K562 (cell line): ENCODE measurements at regions not wholly inside any gene's neighbourhood (a gene's known extent, or its start where the extent isn't known, plus 50 kb on each side); places are given as distances from the start of the nearest gene placed in this dataset.

Source experiments
- ATAC-seq: fragments of 200-7000 bp; cut with Tn5 transposase; 3 replicates; pipeline ENCODE4 v1.9.1; 2020; ENCODE audit warnings: moderate library complexity
- BruUV-seq: library from RNA; stranded (reverse); fragments of 400-500 nt; replicated peaks from 2 replicates; lab custom pipeline; 2021; lab: Mats Ljungman, UMichigan
- CTCF ChIA-PET: fragments of 300-600 bp; formaldehyde crosslinking; extraction: SDS; loops from one replicate; lab custom pipeline; 2021; ENCODE audit warnings: low intra/inter-chr PET ratio; lab: Yijun Ruan, JAX
- POLR2A ChIA-PET: fragments of 300-600, 350-650 bp; sonication (Branson Sonifier 250); formaldehyde crosslinking; extraction: SDS; loops from one replicate; lab custom pipeline; 2021; ENCODE audit warnings: antibody characterized with exemption, inconsistent platforms; lab: Yijun Ruan, JAX
- DNase-seq, 4 experiments: peaks; one replicate each; pipeline versions ENCODE4 v3.0.0 to v3.0.0-alpha.2; 2011 to 2018; ENCODE audit warnings: low spot score in 3 of 4, mixed read lengths in 3 of 4; ENCODE audit errors: extremely low read depth in 1 of 4
- FAIRE-seq: peaks from 2 replicates; lab custom pipeline; 2011; peaks lifted over from hg19 to GRCh38; lab: Jason Lieb, UNC
- H2AFZ ChIP-seq: 2 replicates; pipeline ENCODE4 v1.6.0; 2011; ENCODE audit warnings: low read depth, low read length, control low read depth, inconsistent platforms
- H3K27ac ChIP-seq: fragments of 200-600 bp; 3 replicates; pipeline ENCODE4 v1.8.0; 2011; ENCODE audit warnings: low read depth, mild to moderate bottlenecking, control low read depth, inconsistent platforms, low read length, moderate library complexity, mixed read lengths; ENCODE audit errors: extremely low read depth
- H3K27me3 ChIP-seq, 2 experiments: fragments of 300-600 bp in 1 of 2; 2 replicates in 1 of 2; 3 replicates in 1 of 2; pipeline versions ENCODE4 v1.6.0 to v1.8.0; 2011; ENCODE audit warnings: inconsistent platforms in 2 of 2, low read length in 2 of 2, mild to moderate bottlenecking in 1 of 2, mixed read lengths in 1 of 2, moderate library complexity in 1 of 2; ENCODE audit not compliant: control insufficient read depth in 2 of 2, insufficient read depth in 2 of 2
- H3K36me3 ChIP-seq: fragments of 300-600 bp; 3 replicates; pipeline ENCODE4 v1.8.0; 2011; ENCODE audit warnings: mild to moderate bottlenecking, low read length, inconsistent platforms; ENCODE audit not compliant: control insufficient read depth, insufficient read depth
- H3K4me1 ChIP-seq, 2 experiments: fragments of 200-600 bp in 1 of 2; replicated peaks in 1 of 2; 2 replicates in 1 of 2; 3 replicates in 1 of 2; pipeline versions ENCODE4 v1.5.1 to v1.8.0; 2011; ENCODE audit warnings: inconsistent platforms in 2 of 2, low read length in 2 of 2, mild to moderate bottlenecking in 1 of 2, mixed read lengths in 1 of 2, moderate library complexity in 1 of 2; ENCODE audit not compliant: control insufficient read depth in 2 of 2, insufficient read depth in 2 of 2
- H3K4me2 ChIP-seq: 2 replicates; pipeline ENCODE4 v1.6.1; 2011; ENCODE audit warnings: low read length, control low read depth, inconsistent platforms, mixed read lengths; ENCODE audit not compliant: insufficient read depth
- H3K4me3 ChIP-seq: fragments of 200-600 bp; sonication (generic), shearing (Covaris generic); 2 replicates; pipeline ENCODE4 v1.5.1; 2016; ENCODE audit warnings: control low read depth, inconsistent platforms
- H3K79me2 ChIP-seq: fragments of 200-600 bp; 3 replicates; pipeline ENCODE4 v1.8.0; 2011; ENCODE audit warnings: low read length, inconsistent platforms; ENCODE audit not compliant: control insufficient read depth, insufficient read depth
- H3K9ac ChIP-seq, 2 experiments: 2 replicates each; pipeline versions ENCODE4 v1.6.0 to v1.6.1; 2011; ENCODE audit warnings: low read depth in 2 of 2, low read length in 2 of 2, control low read depth in 1 of 2, inconsistent platforms in 1 of 2, mild to moderate bottlenecking in 1 of 2, mixed read lengths in 1 of 2; ENCODE audit not compliant: insufficient read depth in 1 of 2
- H3K9me1 ChIP-seq: one replicate; pipeline ENCODE4 v1.6.0; 2011; ENCODE audit warnings: inconsistent platforms, mild to moderate bottlenecking, low read length, moderate library complexity; ENCODE audit not compliant: control insufficient read depth, insufficient read depth
- H3K9me3 ChIP-seq: replicated peaks from 2 replicates; pipeline ENCODE4 v1.5.1; 2011; ENCODE audit warnings: low read depth, low read length, inconsistent platforms; ENCODE audit not compliant: control insufficient read depth, insufficient read depth
- H4K20me1 ChIP-seq: replicated peaks from 2 replicates; pipeline ENCODE4 v1.6.1; 2011; ENCODE audit warnings: low read length, inconsistent platforms, mixed read lengths; ENCODE audit not compliant: control insufficient read depth, insufficient read depth
- MYNN ChIP-seq, 2 experiments: sonication (generic); formaldehyde crosslinking in 1 of 2; IDR thresholded peaks; 2 replicates each; pipeline versions ENCODE4 v1.5.0 to v1.6.1; 2016 to 2020; ENCODE audit warnings: antibody characterized with exemption in 1 of 2, missing genetic modification reagents in 1 of 2
- XRCC5 ChIP-seq: fragments of 200-400 bp; formaldehyde crosslinking; IDR thresholded peaks from 2 replicates; pipeline ENCODE4 v1.6.1; 2017; ENCODE audit warnings: low read depth, mild to moderate bottlenecking, low read length
- ZNF239 ChIP-seq: fragments of 250-450 bp; sonication (Bioruptor Pico); IDR thresholded peaks from 2 replicates; pipeline ENCODE4 v1.4.0; 2020; ENCODE audit warnings: mild to moderate bottlenecking
- ZNF408 ChIP-seq: fragments of 250-450 bp; sonication (Bioruptor Pico); IDR thresholded peaks from 2 replicates; pipeline ENCODE4 v1.4.0; 2020; ENCODE audit warnings: low read depth, mild to moderate bottlenecking, moderate library complexity
- ZZZ3 ChIP-seq: fragments of 450-650 bp; IDR thresholded peaks from 2 replicates; pipeline ENCODE4 v1.6.1; 2016; ENCODE audit warnings: antibody characterized with exemption, mild to moderate bottlenecking, moderate library complexity
- WGBS: fragments of 100-300 bp; shearing (Covaris generic); methylation state at CpG from one replicate; pipeline ENCODE4 v1.1.6; 2016; ENCODE audit warnings: low coverage, mixed read lengths; ENCODE audit not compliant: insufficient coverage; ENCODE audit errors: missing lambda C conversion rate; 5-methylcytosine and 5-hydroxymethylcytosine counted together
- in situ Hi-C: fragments of 300-500 bp; cut with MboI; formaldehyde crosslinking; loops from 4 replicates; pipeline ENCODE4 v1.15.0; 2018; ENCODE audit warnings: inconsistent platforms, mixed read lengths
- intact Hi-C: fragments of 100-400 bp; cut with micrococcal nuclease; formaldehyde crosslinking; loops from 2 replicates; pipeline ENCODE4 v1.14.2; 2022
- TF ChIP-seq, protein P1 (sequence below): fragments of 450-650 bp; formaldehyde crosslinking; IDR thresholded peaks from 2 replicates; pipeline ENCODE4 v1.4.0; 2020; ENCODE audit warnings: mild to moderate bottlenecking, moderate library complexity

- TF ChIP-seq, protein P1, sequence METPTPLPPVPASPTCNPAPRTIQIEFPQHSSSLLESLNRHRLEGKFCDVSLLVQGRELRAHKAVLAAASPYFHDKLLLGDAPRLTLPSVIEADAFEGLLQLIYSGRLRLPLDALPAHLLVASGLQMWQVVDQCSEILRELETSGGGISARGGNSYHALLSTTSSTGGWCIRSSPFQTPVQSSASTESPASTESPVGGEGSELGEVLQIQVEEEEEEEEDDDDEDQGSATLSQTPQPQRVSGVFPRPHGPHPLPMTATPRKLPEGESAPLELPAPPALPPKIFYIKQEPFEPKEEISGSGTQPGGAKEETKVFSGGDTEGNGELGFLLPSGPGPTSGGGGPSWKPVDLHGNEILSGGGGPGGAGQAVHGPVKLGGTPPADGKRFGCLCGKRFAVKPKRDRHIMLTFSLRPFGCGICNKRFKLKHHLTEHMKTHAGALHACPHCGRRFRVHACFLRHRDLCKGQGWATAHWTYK (CRISPR knock-in tag), result no peak
- TF ChIP-seq ZNF239 (CRISPR knock-in tag) (no peak), MYNN (IDR thresholded peaks at IDR 0.05) (no peak), MYNN (CRISPR knock-in tag; IDR thresholded peaks at IDR 0.05) (no peak), ZZZ3 (no peak)
Measured at GRCh38 chr20:10910535-10911178, 236.9 kb upstream of the JAG1 start (continued).

DNA sequence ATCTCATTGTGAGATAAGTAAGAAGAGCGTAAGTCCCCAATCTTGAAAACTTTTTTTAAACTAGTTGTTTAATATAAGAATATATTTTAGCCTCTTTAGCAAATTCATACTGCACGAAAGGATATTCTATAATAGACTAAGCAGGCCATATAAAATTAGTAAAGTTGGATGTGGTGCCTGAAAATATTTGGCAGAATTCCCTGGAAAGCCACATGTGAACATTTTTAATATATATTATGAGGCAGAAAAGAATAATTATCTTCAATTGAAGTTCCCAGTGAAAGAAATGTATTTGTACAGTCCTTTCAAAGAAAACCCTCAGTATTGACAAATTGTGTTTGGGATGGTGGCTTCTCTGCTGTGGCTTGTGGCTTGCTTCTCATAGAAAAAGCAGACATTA, 237.5 kb upstream of the JAG1 start:
- in situ Hi-C loops, result no loop called here
- FAIRE-seq, result no peak
- no peak overlapping the region for H3K4me3 ChIP-seq
- intact Hi-C loops, result no loop called here
- H3K9me1 ChIP-seq, result no peaks in the 10 kb centered on the region
- H3K9me3 ChIP-seq, result no peaks in the 10 kb centered on the region; the same call in 1 of the 2 replicates
- H2AFZ ChIP-seq, result no peak overlapping the region
- H4K20me1 ChIP-seq, result no peaks in the 10 kb centered on the region
- WGBS, result 3% methylated on average over 2 of the region's 2 CpGs
- H3K4me2 ChIP-seq, result no peak overlapping the region
- H3K4me1 ChIP-seq, result no peaks in the 10 kb centered on the region
- no peak overlapping the region for H3K27ac ChIP-seq
- ChIA-PET POLR2A (no interaction called here), CTCF (no interaction called here)
- TF ChIP-seq XRCC5, result no peak
- no peak for TF ChIP-seq ZNF408 (CRISPR knock-in tag)
- no peak overlapping the region for H3K9ac ChIP-seq
- ATAC-seq, result no peak
- H3K79me2 ChIP-seq, result no peaks in the 10 kb centered on the region
- no peaks in the 10 kb centered on the region for H3K36me3 ChIP-seq
- H3K27me3 ChIP-seq, result no peaks in the 10 kb centered on the region
- no TSS peak for BruUV-seq
- no peak for DNase-seq
